ENCODE measurements at regions not wholly inside any gene's neighbourhood (a gene's known extent, or its start where the extent isn't known, plus 50 kb on each side); places are given as distances from the start of the nearest gene placed in this dataset.
"Not testable (repeated sequence)": the region's sequence is repeated elsewhere in the genome, so short reads cannot be mapped to it uniquely, and the experiment has no call there.

GRCh38 chr14:23725980-23726710 is 90.0 kb downstream of the DHRS2 start:
- Mint-ChIP-seq H3K9me3 (no peaks in the 10 kb centered on the region), H3K27me3 (peaks cover 2% of the 10 kb centered on the region), H3K36me3 (ENCODE audit: low read depth) (no peaks in the 10 kb centered on the region), H3K4me3 (no peak overlapping the region), H3K27ac (no peak overlapping the region), H3K4me1 (ENCODE audit: low read depth) (no peaks in the 10 kb centered on the region)
- intact Hi-C loops (cut with micrococcal nuclease), result no loop called here

- peaks cover 2% of the 10 kb centered on the region for H3K27me3 Mint-ChIP-seq
- H3K36me3 Mint-ChIP-seq (ENCODE audit: low read depth), result no peaks in the 10 kb centered on the region
- intact Hi-C loops (cut with micrococcal nuclease), result loop anchor here (1.0 kb wide), 2 partner anchors 183 to 202 kb away; no protein-coding TSS in a partner anchor
- H3K9me3 Mint-ChIP-seq, result no peaks in the 10 kb centered on the region
- no peak overlapping the region for H3K4me3 Mint-ChIP-seq
- no peaks in the 10 kb centered on the region for H3K4me1 Mint-ChIP-seq (ENCODE audit: low read depth)
- no peak overlapping the region for H3K27ac Mint-ChIP-seq
Measured at GRCh38 chr14:23727566-23728335, 91.6 kb downstream of the DHRS2 start.

GRCh38 chr14:23728791-23729190 is 92.6 kb downstream of the DHRS2 start:
- H3K27ac Mint-ChIP-seq, result no peak overlapping the region
- H3K9me3 Mint-ChIP-seq, result no peaks in the 10 kb centered on the region
- H3K4me3 Mint-ChIP-seq, result no peak overlapping the region
- no peaks in the 10 kb centered on the region for H3K36me3 Mint-ChIP-seq (ENCODE audit: low read depth)
- H3K4me1 Mint-ChIP-seq (ENCODE audit: low read depth), result no peaks in the 10 kb centered on the region
- H3K27me3 Mint-ChIP-seq, result peaks cover 2% of the 10 kb centered on the region
- intact Hi-C loops (cut with micrococcal nuclease), result no loop called here

GRCh38 chr14:23729720-23730387 is 93.7 kb downstream of the DHRS2 start:
- Mint-ChIP-seq H3K27me3 (peaks cover 2% of the 10 kb centered on the region), H3K9me3 (no peaks in the 10 kb centered on the region), H3K27ac (no peak overlapping the region), H3K36me3 (ENCODE audit: low read depth) (no peaks in the 10 kb centered on the region), H3K4me3 (no peak overlapping the region), H3K4me1 (ENCODE audit: low read depth) (no peaks in the 10 kb centered on the region)
- intact Hi-C loops (cut with micrococcal nuclease), result no loop called here

- Mint-ChIP-seq H3K4me3 (no peak overlapping the region), H3K36me3 (ENCODE audit: low read depth) (no peaks in the 10 kb centered on the region), H3K27me3 (peaks cover under 1% of the 10 kb centered on the region), H3K27ac (no peak overlapping the region), H3K4me1 (ENCODE audit: low read depth) (no peaks in the 10 kb centered on the region), H3K9me3 (peaks cover 8% of the 10 kb centered on the region)
- intact Hi-C loops (cut with micrococcal nuclease), result no loop called here
Measured at GRCh38 chr14:23735394-23735793, 99.2 kb downstream of the DHRS2 start.

GRCh38 chr14:23744368-23744767 is 108.2 kb downstream of the DHRS2 start:
- H3K4me1 Mint-ChIP-seq (ENCODE audit: low read depth); H3K27ac Mint-ChIP-seq; intact Hi-C loops (cut with micrococcal nuclease); H3K36me3 Mint-ChIP-seq (ENCODE audit: low read depth); H3K27me3 Mint-ChIP-seq; H3K4me3 Mint-ChIP-seq: not testable (repeated sequence)
- peaks cover 19% of the 10 kb centered on the region for H3K9me3 Mint-ChIP-seq

GRCh38 chr14:23750357-23750756 is 114.2 kb downstream of the DHRS2 start:
- no peaks in the 10 kb centered on the region for H3K4me1 Mint-ChIP-seq (ENCODE audit: low read depth)
- no peaks in the 10 kb centered on the region for H3K36me3 Mint-ChIP-seq (ENCODE audit: low read depth)

GRCh38 chr14:23751616-23752015 is 115.5 kb downstream of the DHRS2 start:
- intact Hi-C loops (cut with micrococcal nuclease), result no loop called here
- Mint-ChIP-seq H3K27me3 (peaks cover 5% of the 10 kb centered on the region), H3K9me3 (no peaks in the 10 kb centered on the region), H3K4me1 (ENCODE audit: low read depth) (no peaks in the 10 kb centered on the region), H3K4me3 (no peak overlapping the region), H3K27ac (no peak overlapping the region), H3K36me3 (ENCODE audit: low read depth) (no peaks in the 10 kb centered on the region)

More at GRCh38 chr14:23750357-23750756, 114.2 kb downstream of the DHRS2 start:
- Mint-ChIP-seq H3K27me3 (peaks cover 2% of the 10 kb centered on the region), H3K27ac (no peak overlapping the region), H3K4me3 (no peak overlapping the region), H3K9me3 (no peaks in the 10 kb centered on the region)
- intact Hi-C loops (cut with micrococcal nuclease), result no loop called here

- intact Hi-C loops (cut with micrococcal nuclease), result no loop called here
- no peak overlapping the region for H3K4me3 Mint-ChIP-seq
- no peaks in the 10 kb centered on the region for H3K27me3 Mint-ChIP-seq
- H3K36me3 Mint-ChIP-seq (ENCODE audit: low read depth), result no peaks in the 10 kb centered on the region
- H3K4me1 Mint-ChIP-seq (ENCODE audit: low read depth), result no peaks in the 10 kb centered on the region
- peaks cover 12% of the 10 kb centered on the region for H3K9me3 Mint-ChIP-seq
- H3K27ac Mint-ChIP-seq, result no peak overlapping the region
Measured at GRCh38 chr14:23763394-23763793, 127.2 kb downstream of the DHRS2 start.

GRCh38 chr14:23766737-23767401 is 130.7 kb downstream of the DHRS2 start:
- Mint-ChIP-seq H3K9me3 (peaks cover 12% of the 10 kb centered on the region), H3K27me3 (no peaks in the 10 kb centered on the region), H3K4me3 (no peak overlapping the region), H3K4me1 (ENCODE audit: low read depth) (no peaks in the 10 kb centered on the region), H3K36me3 (ENCODE audit: low read depth) (no peaks in the 10 kb centered on the region), H3K27ac (no peak overlapping the region)
- intact Hi-C loops (cut with micrococcal nuclease), result no loop called here

- H3K36me3 Mint-ChIP-seq (ENCODE audit: low read depth); H3K4me3 Mint-ChIP-seq; H3K27ac Mint-ChIP-seq; H3K4me1 Mint-ChIP-seq (ENCODE audit: low read depth); H3K27me3 Mint-ChIP-seq; intact Hi-C loops (cut with micrococcal nuclease): not testable (repeated sequence)
- peaks cover 12% of the 10 kb centered on the region for H3K9me3 Mint-ChIP-seq
Measured at GRCh38 chr14:23769221-23769728, 133.1 kb downstream of the DHRS2 start.

GRCh38 chr14:23773981-23774380 is 137.8 kb downstream of the DHRS2 start:
- Mint-ChIP-seq H3K4me3 (no peak overlapping the region), H3K9me3 (no peaks in the 10 kb centered on the region), H3K36me3 (ENCODE audit: low read depth) (no peaks in the 10 kb centered on the region), H3K27ac (no peak overlapping the region), H3K4me1 (ENCODE audit: low read depth) (no peaks in the 10 kb centered on the region), H3K27me3 (peaks cover 3% of the 10 kb centered on the region)
- intact Hi-C loops (cut with micrococcal nuclease), result no loop called here

GRCh38 chr14:23776296-23776695 is 140.1 kb downstream of the DHRS2 start:
- Mint-ChIP-seq H3K4me3 (no peak overlapping the region), H3K27me3 (peaks cover 3% of the 10 kb centered on the region), H3K27ac (no peak overlapping the region), H3K36me3 (ENCODE audit: low read depth) (no peaks in the 10 kb centered on the region), H3K4me1 (ENCODE audit: low read depth) (no peaks in the 10 kb centered on the region), H3K9me3 (no peaks in the 10 kb centered on the region)
- intact Hi-C loops (cut with micrococcal nuclease), result no loop called here

Measured in dendritic cell treated with granulocyte-macrophage colony-stimulating factor and Interleukin-4, amounts not matched to agents 40 ng/mL and 50 ng/mL, for 4 days (primary cell).